B cell (primary cell): ENCODE measurements at regions not wholly inside any gene's neighbourhood (a gene's known extent, or its start where the extent isn't known, plus 50 kb on each side); places are given as distances from the start of the nearest gene placed in this dataset.

Experiments
- ATAC-seq: fragments of 200-7000 bp; cut with Tn5 transposase; one replicate; pipeline ENCODE4 v1.10.0; 2021; ENCODE audit warnings: low read depth, mild to moderate bottlenecking, moderate number of reproducible peaks, moderate library complexity
- CTCF ChIA-PET: fragments of 350-600 bp; sonication (Branson Sonifier 250); formaldehyde crosslinking; loops from one replicate; lab custom pipeline; 2021; ENCODE audit warnings: antibody characterized with exemption, inconsistent platforms; lab: Charles Lee
- POLR2A ChIA-PET: fragments of 350-600 bp; sonication (Branson Sonifier 250); formaldehyde crosslinking; loops from one replicate; lab custom pipeline; 2021; ENCODE audit warnings: antibody characterized with exemption; lab: Charles Lee
- DNase-seq: peaks from one replicate; pipeline ENCODE4 v3.0.0; 2013
- H2AFZ ChIP-seq: 2 replicates; pipeline ENCODE4 v1.6.1; 2012; ENCODE audit warnings: mild to moderate bottlenecking, low read depth, low read length; ENCODE audit not compliant: insufficient read depth, poor library complexity, severe bottlenecking
- H3K27ac ChIP-seq, 2 donors: 1 replicate in 1 of 2; 2 replicates in 1 of 2; pipeline ENCODE4 v1.5.1; 2012 to 2013; ENCODE audit warnings: low read length in 2 of 2, mild to moderate bottlenecking in 2 of 2, moderate library complexity in 1 of 2
- H3K27me3 ChIP-seq, 4 experiments: fragments of 200-600 bp in 1 of 4; sonication (generic) in 1 of 4; replicated peaks in 1 of 4; 1 replicate in 2 of 4; 2 replicates in 2 of 4; pipeline versions ENCODE4 v1.6.1 to v1.7.0; 2013 to 2016; ENCODE audit warnings: low read length in 3 of 4, mild to moderate bottlenecking in 2 of 4, mixed read lengths in 1 of 4, moderate library complexity in 1 of 4; ENCODE audit not compliant: insufficient read depth in 4 of 4, control insufficient read depth in 3 of 4; ENCODE audit errors: control extremely low read depth in 1 of 4
- H3K36me3 ChIP-seq, 2 experiments: replicated peaks in 1 of 2; 1 replicate in 1 of 2; 2 replicates in 1 of 2; pipeline versions ENCODE4 v1.6.1 to v1.7.1; 2013; ENCODE audit warnings: low read length in 1 of 2; ENCODE audit not compliant: insufficient read depth in 2 of 2, control insufficient read depth in 1 of 2; ENCODE audit errors: control extremely low read depth in 1 of 2, extremely low read depth in 1 of 2
- H3K4me1 ChIP-seq, 2 donors: fragments of 200-600 bp in 1 of 2; sonication (generic) in 1 of 2; 1 replicate in 1 of 2; 2 replicates in 1 of 2; pipeline versions ENCODE4 v1.5.1 to v1.6.1; 2013 to 2017; ENCODE audit warnings: low read length in 2 of 2; ENCODE audit not compliant: control insufficient read depth in 2 of 2, insufficient read depth in 2 of 2
- H3K4me2 ChIP-seq: replicated peaks from 2 replicates; pipeline ENCODE3; 2012; ENCODE audit warnings: mild to moderate bottlenecking, low read depth, low read length; ENCODE audit not compliant: poor library complexity, severe bottlenecking
- H3K4me3 ChIP-seq, 5 experiments: fragments of 200-600 bp in 1 of 5; sonication (generic) in 1 of 5; 1 replicate in 3 of 5; 2 replicates in 2 of 5; pipeline versions ENCODE4 v1.5.1 to v1.7.0; 2011 to 2016; ENCODE audit warnings: low read length in 4 of 5, mild to moderate bottlenecking in 4 of 5, low read depth in 2 of 5, control low read depth in 1 of 5, moderate library complexity in 1 of 5; ENCODE audit not compliant: insufficient read depth in 1 of 5; ENCODE audit errors: control extremely low read depth in 1 of 5, extremely low read depth in 1 of 5
- H3K79me2 ChIP-seq: fragments of 200-600 bp; sonication (generic); one replicate; pipeline ENCODE4 v1.6.0; 2016; ENCODE audit warnings: low read length; ENCODE audit not compliant: control insufficient read depth, insufficient read depth
- H3K9ac ChIP-seq: fragments of 200-600 bp; sonication (generic); 2 replicates; pipeline ENCODE4 v1.6.1; 2017; ENCODE audit warnings: mild to moderate bottlenecking, low read length, moderate library complexity
- H3K9me3 ChIP-seq, 3 donors: one replicate each; pipeline versions ENCODE4 v1.6.1 to v1.7.1; 2013; ENCODE audit warnings: low read length in 2 of 3; ENCODE audit not compliant: control insufficient read depth in 2 of 3, insufficient read depth in 1 of 3; ENCODE audit errors: control extremely low read depth in 1 of 3
- H4K20me1 ChIP-seq: 2 replicates; pipeline ENCODE4 v1.6.0; 2012; ENCODE audit warnings: mild to moderate bottlenecking, low read length; ENCODE audit not compliant: insufficient read depth, control insufficient read depth, poor library complexity, severe bottlenecking
- H3K27ac Mint-ChIP-seq: one replicate; pipeline ENCODE4 v1.8.0; 2021; ENCODE audit warnings: mixed read lengths
- H3K27me3 Mint-ChIP-seq: one replicate; pipeline ENCODE4 v1.8.0; 2021; ENCODE audit warnings: mixed read lengths
- H3K4me1 Mint-ChIP-seq: one replicate; pipeline ENCODE4 v1.8.0; 2021; ENCODE audit warnings: mixed read lengths
- H3K4me3 Mint-ChIP-seq: one replicate; pipeline ENCODE4 v1.8.0; 2021; ENCODE audit warnings: mixed read lengths
- H3K9me3 Mint-ChIP-seq: one replicate; pipeline ENCODE4 v1.8.0; 2022; ENCODE audit warnings: mixed read lengths; ENCODE audit not compliant: insufficient read depth
- CTCF ChIP-seq: fragments of 200-600 bp; IDR thresholded peaks from one replicate; pipeline ENCODE4 v1.8.0; 2022; ENCODE audit warnings: antibody characterized with exemption, mild to moderate bottlenecking
- EZH2 ChIP-seq: IDR thresholded peaks from 2 replicates; pipeline ENCODE4 v1.6.1; 2012; ENCODE audit warnings: borderline replicate concordance, low read depth, mild to moderate bottlenecking, moderate library complexity, low read length; ENCODE audit not compliant: insufficient read depth, poor library complexity, severe bottlenecking
- WGBS: methylation state at CpG from one replicate; pipeline ENCODE4 v1.1.5; 2013; ENCODE audit warnings: missing lambda C conversion rate; ENCODE audit not compliant: insufficient coverage; 5-methylcytosine and 5-hydroxymethylcytosine counted together
- intact Hi-C: fragments of 100-400 bp; cut with micrococcal nuclease; formaldehyde crosslinking; loops from one replicate; pipeline ENCODE4 v1.10.0; 2022

- POLR2A ChIA-PET, result no interaction called here
- intact Hi-C loops, result no loop called here
- H3K27me3 Mint-ChIP-seq, result peaks cover 35% of the 10 kb centered on the region
- no peak overlapping the region for H3K27ac Mint-ChIP-seq
- no peak overlapping the region for H3K9ac ChIP-seq
- H3K9me3 ChIP-seq, result peaks cover 5 to 6% (median 5%) of the 10 kb centered on the region in 3 donors
- ATAC-seq, result no peak
- WGBS, result 0% methylated on average over 3 of the region's 9 CpGs
- peak; percentile 40 for DNase-seq
- H3K27ac ChIP-seq, result no peak overlapping the region
- no peak overlapping the region for H2AFZ ChIP-seq
- no peak overlapping the region for H3K4me3 Mint-ChIP-seq
- H4K20me1 ChIP-seq, result no peaks in the 10 kb centered on the region
- H3K79me2 ChIP-seq, result no peaks in the 10 kb centered on the region
- no peaks in the 10 kb centered on the region for H3K9me3 Mint-ChIP-seq
- H3K4me3 ChIP-seq, result no peak overlapping the region
- H3K36me3 ChIP-seq, result no peaks in the 10 kb centered on the region
- CTCF ChIA-PET, result no interaction called here
- peaks cover 9% of the 10 kb centered on the region for H3K4me1 Mint-ChIP-seq
- H3K27me3 ChIP-seq, result peaks cover 2 to 45% (median 17%) of the 10 kb centered on the region in 4 experiments
- TF ChIP-seq EZH2 (no peak), CTCF (no peak)
- H3K4me1 ChIP-seq, result peaks cover 4 to 10% of the 10 kb centered on the region in 2 donors
- H3K4me2 ChIP-seq, result peak overlapping the region; percentile 1
These were observed 384.2 kb downstream of the CGGBP1 start for GRCh38 chr3:87674397-87675161.

- ChIA-PET CTCF (no interaction called here), POLR2A (no interaction called here)
- DNase-seq, result no peak
- Histone ChIP-seq H4K20me1 (no peaks in the 10 kb centered on the region), H3K4me1 (peaks cover 4 to 10% of the 10 kb centered on the region in 2 donors), H2AFZ (no peak overlapping the region), H3K27ac (no peak overlapping the region), H3K4me2 (no peak overlapping the region), H3K9ac (no peak overlapping the region), H3K4me3 (no peak overlapping the region), H3K27me3 (peaks cover 2 to 45% (median 18%) of the 10 kb centered on the region in 4 experiments), H3K36me3 (no peaks in the 10 kb centered on the region), H3K9me3 (peaks cover 0 to 6% (median 5%) of the 10 kb centered on the region in 3 donors), H3K79me2 (no peaks in the 10 kb centered on the region)
- Mint-ChIP-seq H3K27ac (no peak overlapping the region), H3K4me3 (no peak overlapping the region), H3K4me1 (peaks cover 9% of the 10 kb centered on the region), H3K9me3 (no peaks in the 10 kb centered on the region), H3K27me3 (peaks cover 36% of the 10 kb centered on the region)
- WGBS, result no CpG with 5 or more reads among the region's 4 CpGs
- no peak for TF ChIP-seq EZH2
- no peak for TF ChIP-seq CTCF
- intact Hi-C loops, result no loop called here
- no peak for ATAC-seq
These were observed 385.7 kb downstream of the CGGBP1 start for GRCh38 chr3:87673132-87673531.
